ENCODE measurements at regions not wholly inside any gene's neighbourhood (a gene's known extent, or its start where the extent isn't known, plus 50 kb on each side); places are given as distances from the start of the nearest gene placed in this dataset.
"Not testable (repeated sequence)": the region's sequence is repeated elsewhere in the genome, so short reads cannot be mapped to it uniquely, and the experiment has no call there.

DNA sequence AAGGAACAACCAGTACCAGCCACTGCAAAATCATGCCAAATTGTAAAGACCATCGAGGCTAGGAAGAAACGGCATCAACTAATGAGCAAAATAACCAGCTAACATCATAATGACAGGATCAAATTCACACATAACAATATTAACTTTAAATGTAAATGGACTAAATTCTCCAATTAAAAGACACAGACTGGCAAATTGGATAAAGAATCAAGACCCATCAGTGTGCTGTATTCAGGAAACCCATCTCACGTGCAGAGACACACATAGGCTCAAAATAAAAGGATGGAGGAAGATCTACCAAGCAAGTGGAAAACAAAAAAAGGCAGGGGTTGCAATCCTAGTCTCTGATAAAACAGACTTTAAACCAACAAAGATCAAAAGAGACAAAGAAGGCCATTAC is 97.6 kb downstream of the GPX5 start:
- DNase-seq = not testable (repeated sequence)

DNA sequence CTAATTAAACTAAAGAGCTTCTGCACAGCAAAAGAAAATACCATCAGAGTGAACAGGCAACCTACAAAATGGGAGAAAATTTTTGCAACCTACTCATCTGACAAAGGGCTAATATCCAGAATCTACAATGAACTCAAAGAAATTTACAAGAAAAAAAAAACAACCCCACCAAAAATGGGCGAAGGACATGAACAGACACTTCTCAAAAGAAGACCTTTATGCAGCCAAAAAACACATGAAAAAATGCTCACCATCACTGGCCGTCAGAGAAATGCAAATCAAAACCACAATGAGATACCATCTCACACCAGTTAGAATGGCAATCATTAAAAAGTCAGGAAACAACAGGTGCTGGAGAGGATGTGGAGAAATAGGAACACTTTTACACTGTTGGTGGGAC is 100.7 kb downstream of the GPX5 start:
- DNase-seq = not testable (repeated sequence)

DNA sequence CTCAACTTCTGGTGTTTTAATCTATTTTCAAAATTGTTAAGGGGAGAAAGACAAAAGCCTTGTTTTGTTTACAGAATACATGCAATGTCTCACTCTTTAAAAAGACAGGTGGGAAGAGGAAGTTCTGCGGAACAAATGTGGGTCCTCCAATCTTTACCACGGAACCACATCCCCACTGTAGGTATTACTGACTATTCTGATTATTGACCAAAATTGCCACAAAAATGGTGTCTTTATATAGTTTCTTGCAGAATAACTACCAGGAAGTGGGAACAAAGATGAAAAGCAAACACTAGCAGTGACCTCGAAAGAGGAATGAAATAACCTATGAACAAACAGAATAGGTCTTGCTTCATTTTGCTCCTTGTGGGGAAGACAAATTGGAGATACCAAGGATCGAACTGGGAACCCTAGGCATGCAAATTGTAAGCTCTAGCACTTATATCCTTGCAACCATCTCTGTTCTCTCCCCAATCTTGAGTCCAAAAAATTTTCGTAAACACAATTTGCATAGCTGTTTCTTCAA is 106.7 kb downstream of the GPX5 start:
- no peak for DNase-seq

DNA sequence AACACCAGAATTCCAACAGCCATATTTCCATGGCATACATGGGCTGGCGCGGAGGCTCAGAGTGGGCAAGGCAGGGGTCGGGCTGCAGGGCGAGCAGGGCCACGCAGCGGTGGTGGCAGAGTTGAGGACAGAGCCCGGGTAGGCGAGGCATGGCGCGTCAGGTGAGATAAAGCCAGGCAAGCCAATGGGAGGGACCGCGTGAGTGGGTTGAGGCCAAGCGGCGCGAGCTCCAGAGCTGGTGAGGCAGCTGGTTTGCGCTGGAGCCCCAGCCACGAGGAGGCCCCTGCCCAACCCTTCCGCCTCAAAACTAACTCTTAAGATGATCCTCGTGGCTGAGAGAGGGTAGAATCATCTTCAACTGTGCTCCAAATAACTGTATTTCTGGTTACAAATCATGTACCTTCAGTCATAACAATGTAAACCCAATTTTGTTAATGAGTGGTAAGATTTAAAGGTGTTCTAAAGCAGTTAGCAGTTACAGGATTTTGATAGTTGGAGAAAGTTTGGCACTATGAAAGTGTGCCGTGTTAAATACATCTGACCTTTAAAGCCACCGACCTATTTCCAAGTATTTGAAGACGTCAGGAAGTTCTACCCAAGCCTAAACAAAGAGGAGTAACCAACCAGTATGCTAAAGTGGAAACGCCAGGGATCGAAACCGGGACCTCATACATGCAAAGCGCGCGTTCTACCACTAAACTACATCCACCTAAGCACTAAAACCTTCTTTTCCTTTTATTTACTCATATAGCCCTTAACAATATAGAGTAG is 107.9 kb downstream of the GPX5 start:
- no peak for DNase-seq

DNA sequence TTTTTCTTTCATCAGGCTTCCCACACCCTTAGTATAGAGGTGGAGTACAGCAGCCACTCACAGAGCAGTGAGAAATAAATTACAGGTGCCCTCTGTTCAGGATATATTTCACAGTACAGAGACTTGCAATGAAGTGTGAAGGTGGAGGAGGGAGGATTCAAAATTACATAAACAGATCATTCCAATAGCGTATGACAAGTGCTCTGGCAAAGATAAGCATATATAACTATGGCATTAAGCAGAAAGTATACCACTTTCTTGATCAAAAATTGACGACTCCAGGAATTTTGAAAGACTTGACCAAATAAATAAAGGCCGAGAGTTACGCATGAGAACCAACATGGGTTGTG is 108.7 kb downstream of the GPX5 start:
- DNase-seq = no peak

DNA sequence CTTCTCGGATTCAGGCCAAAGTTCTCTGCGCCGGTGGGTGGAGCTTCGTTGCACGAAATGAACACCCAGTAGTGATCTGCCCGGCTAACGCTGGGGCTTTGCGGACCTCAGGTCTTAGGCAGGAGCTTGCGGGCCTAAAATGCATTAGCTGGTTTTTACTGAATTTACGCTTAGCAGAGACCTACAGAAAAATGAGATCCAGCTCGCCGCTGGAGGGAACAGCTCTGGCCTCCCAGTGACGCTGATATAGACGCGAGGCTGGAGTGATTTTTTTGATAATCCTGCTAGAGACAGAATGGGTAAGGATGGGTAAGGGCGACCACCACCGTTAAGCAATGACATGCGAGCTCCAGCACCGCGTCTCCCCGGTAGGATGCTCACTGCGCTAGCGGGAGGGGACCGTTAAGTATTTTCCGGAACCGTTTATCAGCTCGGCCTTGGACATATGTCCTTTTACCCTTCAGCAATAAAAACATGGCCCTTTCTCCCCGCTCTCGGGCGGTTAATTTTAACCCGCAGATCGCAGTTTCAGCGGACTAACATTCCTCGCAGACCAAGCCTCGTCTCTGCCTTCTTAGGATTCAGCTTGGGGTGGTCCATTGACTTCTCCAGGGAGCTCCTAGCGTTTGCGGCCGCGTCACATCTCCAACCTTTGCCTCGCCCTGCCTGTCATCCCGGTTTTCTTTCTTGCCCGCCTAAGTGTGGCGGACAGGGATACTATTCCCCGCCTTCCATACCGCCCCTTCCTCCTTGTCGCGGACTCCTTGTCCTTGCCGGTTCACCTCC is 109.3 kb downstream of the GPX5 start:
- DNase-seq = no peak

DNA sequence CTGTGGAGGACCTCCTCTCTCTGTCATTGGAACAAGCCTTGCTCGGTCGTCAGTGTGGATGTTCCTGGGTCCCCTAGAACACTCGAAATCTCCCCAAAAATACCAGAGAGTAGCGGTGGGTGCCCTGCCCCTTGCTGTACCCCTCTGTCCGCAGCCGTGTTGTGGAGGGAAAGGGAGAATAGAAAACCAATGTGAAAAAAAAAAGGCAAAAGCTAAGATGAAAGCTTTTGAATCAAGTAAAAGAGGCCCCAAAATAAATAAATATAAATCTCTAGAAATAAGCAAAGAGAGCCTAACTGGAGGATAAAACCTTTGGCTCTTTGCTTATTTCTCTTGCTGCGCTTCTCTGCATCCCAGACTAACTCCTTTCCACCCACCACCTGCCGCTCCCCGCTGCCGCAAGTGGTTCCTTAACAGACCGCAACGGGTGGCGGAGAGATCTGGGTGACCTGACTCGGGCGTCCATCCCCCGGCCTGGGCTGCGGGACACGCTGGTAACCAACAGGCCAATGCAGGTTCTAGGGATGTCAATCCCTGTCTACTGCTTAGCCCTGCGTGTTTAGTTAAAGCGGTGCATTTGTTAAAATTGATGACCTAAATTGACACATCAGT is 110.0 kb downstream of the GPX5 start:
- no peak for DNase-seq

DNA sequence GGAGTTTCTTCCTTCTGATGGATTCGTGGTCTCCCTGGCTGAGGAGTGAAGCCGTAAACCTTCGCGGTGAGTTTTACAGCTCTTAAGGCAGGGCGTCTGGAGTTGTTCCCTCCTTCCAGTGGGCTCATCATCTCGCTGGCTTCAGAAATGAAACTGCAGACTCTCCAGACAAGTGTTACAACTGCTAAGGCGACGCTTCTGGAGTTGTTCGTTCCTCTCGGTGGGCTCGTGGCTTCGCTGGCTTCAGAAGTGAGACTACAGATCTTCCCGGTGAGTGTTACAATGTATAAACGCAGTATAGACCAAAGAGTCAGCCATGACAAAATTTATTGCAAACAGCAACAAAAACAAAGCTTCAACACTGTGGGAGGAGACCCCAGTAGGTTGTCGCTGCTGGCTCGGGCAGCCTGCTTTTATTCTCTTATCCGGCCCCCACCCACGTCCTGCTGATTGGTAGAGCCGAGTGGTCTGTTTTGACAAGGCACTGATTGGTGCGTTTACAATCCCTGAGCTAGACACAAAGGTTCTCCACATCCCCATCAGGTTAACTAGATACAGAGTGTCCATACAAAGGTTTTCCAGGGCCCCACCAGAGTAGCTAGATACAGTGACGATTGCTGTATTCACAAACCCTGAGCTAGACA is 113.2 kb downstream of the GPX5 start:
- no peak for DNase-seq

DNA sequence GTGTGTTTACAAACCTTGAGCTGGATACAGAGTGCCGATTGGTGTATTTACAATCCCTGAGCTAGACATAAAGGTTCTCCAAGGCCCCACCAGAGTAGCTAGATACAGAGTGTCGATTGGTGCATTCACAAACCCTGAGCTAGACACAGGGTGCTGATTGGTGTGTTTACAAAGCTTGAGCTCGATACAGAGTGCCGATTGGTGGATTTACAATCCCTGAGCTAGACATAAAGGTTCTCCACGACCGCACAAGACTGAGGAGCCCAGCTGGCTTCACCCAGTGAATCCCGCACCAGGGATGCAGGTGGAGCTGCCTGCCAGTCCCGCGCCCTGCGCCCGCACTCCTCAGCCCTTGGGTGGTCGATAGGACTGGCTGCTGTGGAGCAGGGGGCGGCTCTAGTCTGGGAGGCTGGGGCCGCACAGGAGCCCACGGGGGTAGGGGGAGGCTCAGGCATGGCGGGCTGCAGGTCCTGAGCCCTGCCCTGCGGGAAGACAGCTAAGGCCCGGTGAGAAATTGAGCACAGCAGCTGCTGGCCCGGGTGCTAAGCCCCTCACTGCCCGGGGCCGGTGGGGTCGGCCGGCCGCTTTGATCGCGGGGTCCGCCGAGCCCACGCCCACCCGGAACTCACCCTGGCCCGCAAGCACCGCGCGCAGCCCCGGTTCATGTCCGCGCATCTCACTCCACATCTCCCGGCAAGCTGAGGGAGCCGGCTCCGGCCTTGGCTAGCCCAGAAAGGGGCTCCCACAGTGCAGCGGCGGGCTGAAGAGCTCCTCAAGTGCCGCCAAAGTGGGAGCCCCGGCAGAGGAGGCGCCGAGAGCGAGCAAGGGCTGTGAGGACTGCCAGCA is 114.0 kb downstream of the GPX5 start:
- not testable (repeated sequence) for DNase-seq

DNA sequence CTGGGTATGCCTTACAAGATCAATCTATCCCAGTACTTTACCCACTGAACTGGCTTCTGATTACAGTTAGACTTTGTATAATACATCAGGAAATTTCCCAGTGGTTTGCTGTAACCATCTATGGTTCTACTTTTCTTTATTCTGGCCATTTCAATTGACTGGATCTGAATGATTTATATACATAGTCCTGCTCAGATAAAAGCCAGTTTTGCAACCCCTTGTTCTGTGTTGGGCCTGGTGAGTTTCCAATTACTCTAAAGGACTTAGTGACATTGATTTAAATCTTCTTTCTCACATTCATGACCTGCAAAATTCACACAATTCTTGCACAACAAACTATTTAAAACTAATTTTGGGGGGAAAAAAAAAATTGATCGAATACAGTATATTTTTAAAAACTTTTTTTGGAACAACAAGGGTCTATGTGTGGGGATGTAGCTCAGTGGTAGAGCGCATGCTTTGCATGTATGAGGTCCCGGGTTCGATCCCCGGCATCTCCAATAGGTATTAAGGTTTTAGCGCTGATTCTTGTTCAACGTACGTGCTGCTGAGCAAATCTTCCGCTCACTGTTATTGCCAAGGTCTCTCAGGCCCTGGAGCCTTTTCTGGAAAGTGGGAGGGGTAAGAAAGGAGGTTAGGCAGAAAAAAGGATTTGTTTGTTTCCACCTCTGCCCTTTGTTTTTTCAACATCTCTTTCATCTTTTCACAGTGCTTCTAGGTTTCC is 117.5 kb downstream of the GPX5 start:
- DNase-seq = no peak

DNA sequence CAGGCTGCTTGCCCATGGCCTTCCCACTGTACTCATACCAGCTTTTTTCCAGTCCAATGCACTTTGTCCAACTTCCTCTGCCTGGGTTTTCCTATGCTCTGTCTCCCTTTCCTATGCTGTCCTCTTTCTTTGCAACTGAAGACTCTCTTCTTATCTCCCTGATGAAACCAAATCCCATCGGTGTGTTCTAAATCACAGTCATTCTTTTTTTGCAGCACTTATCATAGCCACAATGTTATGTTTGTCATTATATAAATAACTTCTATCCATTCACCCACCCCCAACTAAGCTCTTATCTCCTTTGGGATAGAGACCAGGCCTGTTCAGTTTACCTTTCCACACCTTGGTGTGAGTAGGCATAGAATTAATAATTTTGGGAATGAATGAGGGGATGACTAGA is 121.0 kb downstream of the GPX5 start:
- DNase-seq = no peak

DNA sequence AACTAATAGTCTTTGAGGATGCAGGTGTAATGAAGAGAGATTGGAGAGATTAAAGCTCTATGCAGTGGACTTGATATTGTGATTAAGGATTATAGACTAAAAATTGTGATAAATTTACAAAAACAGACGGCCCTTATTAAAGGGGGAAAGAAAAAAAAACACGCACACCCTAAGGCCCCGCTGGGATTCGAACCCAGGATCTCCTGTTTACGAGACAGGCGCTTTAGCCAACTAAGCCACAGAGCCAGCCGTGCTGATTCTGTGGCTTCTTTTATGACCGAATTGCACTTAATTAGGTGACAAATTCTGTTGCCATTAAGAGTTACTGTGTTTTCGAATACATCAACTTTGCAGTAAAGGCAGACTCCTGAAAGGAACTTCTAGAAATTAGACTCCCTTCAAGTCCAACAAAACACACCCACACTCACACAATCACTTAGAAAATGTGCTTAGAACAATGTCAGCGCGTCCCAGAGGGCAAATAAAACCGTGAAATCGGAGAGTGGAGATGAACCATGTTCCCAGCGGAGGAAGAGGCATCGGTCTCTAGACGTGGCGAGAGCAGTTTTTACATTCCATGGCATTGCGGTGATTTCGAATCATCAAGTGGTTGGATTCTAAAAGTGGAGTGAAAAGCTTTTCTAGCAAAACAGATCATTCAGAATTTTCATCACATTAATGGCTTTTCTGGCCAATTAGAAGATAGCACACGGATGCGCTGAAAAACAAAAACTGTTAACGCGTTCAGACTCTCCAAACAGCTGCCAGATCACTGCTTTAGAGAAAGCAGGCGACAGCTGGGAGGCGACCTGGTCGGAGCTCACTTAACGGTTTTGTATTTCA is 122.6 kb downstream of the GPX5 start:
- DNase-seq = peak; percentile 80

DNA sequence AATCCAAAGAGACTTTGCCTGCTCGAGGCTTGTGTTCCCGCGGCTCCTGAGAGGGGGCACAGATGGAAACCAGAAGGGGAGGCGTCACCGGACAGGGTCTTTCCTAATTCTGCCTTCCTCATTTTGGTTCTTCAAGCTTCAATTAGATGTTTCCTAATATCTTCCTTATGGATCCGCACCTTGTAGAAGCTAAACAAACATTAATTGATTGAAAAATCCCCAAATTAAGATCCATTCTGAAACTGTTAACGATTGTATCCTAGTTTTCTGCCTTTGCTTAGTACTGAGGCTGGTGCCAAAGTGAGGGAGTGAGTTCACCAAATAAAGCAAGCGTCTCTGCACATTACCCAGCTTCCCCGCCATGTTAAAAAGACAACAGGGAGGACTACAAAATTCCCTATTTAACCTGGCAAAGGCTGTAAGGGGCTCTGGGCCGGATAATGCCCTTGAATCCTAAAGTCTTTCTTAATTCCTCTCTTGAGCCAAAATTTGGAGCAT is 123.2 kb downstream of the GPX5 start:
- DNase-seq = no peak

DNA sequence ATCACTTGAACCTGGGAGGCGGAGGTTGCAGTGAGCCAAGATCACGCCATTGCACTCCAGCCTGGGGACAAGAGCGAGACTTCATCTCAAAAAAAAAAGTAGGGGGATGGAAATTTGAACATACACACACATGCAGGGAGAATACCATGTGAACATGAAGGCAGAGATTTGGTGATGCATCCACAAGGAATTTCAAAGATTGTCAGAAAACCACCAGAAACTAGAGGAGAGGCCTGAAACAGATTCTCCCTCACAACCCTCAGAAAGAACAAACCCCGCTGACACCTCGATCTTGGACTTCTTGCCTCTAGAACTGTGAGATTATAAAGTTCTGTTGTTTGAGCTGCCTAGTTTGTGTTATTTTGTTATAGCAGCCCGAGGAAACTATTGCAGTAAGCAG is 125.5 kb downstream of the GPX5 start:
- DNase-seq = no peak

DNA sequence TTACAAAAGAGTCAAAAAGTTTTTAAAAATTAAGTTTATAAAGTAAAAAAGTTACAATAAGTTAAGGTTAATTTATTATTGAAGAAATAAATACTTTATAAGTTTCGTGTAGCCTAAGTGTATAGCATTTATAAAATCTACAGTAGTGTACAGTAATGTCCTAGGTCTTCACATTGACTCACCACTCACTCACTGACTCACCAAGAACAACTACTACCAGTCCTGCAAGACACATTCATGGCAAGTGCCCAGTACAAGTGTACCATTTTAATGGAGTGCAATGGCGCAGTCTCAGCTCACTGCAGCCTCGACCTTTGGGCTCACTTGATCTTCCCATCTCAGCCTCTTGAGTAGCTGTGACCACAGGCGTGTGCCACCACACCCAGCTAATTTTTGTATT is 128.2 kb downstream of the GPX5 start:
- DNase-seq = no peak

DNA sequence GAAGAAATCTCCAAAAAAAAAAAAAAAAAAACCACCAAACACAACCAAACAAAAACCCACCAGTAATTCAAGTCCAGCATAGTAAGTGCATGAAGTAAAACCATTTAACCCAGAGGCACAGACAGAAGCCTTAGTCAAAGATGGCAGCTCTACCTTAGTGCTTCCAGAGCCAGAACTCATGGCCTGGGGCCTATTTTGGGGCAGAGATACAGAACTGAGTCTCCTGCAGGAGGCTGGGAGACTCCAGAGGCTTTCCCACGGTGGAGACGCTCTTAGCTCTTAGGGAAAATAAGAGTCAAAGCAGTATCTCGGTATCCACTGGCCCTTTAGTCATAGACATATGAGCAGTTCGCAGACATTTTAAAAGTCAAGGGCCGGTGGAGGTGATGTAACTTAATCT is 129.5 kb downstream of the GPX5 start:
- DNase-seq = no peak

DNA sequence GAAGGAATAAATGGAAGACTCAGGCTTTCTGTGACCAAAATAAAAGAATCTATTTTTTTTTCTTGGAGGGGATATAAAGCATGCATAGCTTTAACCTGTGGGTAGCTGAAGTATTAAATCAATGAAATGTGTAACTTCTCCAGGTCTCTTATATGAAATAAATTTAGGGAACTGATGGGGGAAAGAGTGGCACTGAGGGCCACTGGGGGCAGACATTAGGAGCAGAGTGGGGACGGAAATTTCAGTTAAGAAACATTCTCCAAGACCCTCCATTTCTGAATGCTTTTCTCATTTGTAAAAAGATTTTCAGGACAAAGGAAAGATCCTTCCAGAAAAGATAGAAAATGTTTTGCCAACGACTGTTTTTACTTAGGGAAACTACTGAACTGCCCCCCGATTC is 131.0 kb downstream of the GPX5 start:
- DNase-seq = no peak

DNA sequence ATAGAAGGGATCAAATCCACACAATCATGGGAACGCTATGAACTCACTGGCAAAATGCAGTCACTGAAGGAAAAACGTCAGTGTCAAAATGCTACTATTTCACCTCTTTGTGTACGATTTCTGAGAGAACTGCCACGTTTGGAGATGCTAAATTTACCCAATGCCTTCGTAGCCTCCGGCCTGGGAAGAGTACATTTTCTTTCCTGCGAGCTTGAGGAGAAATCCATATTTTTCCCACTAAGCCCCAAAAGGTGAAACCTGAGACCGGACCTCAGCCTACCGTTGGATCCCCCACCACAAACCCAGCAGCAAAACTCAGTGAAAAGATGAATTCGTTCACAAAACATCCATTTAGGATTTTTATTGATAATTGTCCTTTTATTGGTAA is 131.7 kb downstream of the GPX5 start:
- DNase-seq = no peak

DNA sequence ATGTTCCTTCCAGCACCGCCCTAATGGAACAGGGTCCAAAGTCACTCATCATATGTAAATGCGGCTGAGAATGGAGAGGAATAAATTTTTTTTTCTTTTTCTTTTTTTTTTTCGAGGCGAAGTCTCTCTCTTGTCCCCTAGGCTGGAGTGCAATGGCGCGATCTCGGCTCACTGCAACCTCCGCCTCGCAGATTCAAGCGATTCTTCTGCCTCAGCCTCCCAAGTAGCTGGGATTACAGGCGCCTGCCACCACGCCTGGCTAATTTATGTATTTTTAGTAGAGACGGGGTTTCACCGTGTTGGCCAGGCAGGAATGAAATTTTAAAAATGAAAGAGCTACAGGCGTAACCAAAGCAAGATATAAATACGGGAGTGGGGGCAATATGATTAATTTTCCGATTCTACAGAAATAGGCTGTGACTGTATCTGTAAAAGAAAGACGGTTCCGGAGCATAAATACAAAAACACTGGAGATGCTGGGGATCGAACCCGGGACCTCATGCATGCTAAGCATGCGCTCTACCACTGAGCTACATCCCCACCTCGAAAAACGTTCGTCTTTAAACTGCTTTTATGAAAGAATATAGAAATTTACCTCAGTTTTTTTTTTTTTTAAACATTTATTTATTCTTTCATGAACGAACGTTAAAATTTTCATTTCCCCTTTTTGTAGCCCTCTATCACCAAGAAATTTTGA is 132.2 kb downstream of the GPX5 start:
- peak; percentile 35 for DNase-seq

All from skin of body (tissue), 1 donor.